ENCODE measurements at regions not wholly inside any gene's neighbourhood (a gene's known extent, or its start where the extent isn't known, plus 50 kb on each side); places are given as distances from the start of the nearest gene placed in this dataset.

DNA sequence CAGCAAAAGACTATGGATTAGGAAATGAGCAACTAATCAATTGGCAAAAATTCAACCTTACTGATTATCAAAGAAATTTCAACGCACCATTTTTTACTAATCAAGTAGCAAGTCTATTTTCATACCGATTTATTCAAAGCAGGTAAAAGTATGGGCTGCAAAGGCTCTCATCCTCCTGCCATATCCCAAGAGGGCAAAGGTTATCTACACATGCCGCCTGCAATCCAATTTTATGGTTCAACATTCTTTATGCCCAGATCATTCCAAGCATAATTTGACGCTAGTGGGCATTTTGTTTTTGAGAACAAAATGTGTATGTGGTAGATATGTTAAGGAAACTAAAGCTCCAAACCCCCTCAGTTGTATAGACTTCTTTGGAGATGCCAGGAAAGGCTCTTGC, 270.6 kb downstream of the MAF start:
- ChIA-PET POLR2A (no interaction called here), CTCF (no interaction called here)
- Histone ChIP-seq H3K36me3 (ENCODE audit: control insufficient read depth in 2 of 2, insufficient read depth in 1 of 2, low read length in 2 of 2) (no peaks in the 10 kb centered on the region), H3K4me3 (ENCODE audit: low read depth, low read length) (no peak overlapping the region), H3K4me1 (ENCODE audit: control insufficient read depth, insufficient read depth, low read length) (no peaks in the 10 kb centered on the region), H3K9me3 (ENCODE audit: control insufficient read depth, insufficient read depth, low read depth, low read length) (no peaks in the 10 kb centered on the region), H3K27ac (ENCODE audit: extremely low read depth, low read depth, low read length) (no peak overlapping the region)
- TF ChIP-seq ZNF639 (tag by site-specific recombination; IDR thresholded peaks at IDR 0.05) (no peak), ZNF2 (tag by site-specific recombination; IDR thresholded peaks at IDR 0.05) (no peak), ZNF791 (tag by site-specific recombination; IDR thresholded peaks at IDR 0.05) (no peak), ZNF214 (tag by site-specific recombination; IDR thresholded peaks at IDR 0.05; ENCODE audit: borderline replicate concordance) (no peak)
- TF ChIP-seq, protein P1, sequence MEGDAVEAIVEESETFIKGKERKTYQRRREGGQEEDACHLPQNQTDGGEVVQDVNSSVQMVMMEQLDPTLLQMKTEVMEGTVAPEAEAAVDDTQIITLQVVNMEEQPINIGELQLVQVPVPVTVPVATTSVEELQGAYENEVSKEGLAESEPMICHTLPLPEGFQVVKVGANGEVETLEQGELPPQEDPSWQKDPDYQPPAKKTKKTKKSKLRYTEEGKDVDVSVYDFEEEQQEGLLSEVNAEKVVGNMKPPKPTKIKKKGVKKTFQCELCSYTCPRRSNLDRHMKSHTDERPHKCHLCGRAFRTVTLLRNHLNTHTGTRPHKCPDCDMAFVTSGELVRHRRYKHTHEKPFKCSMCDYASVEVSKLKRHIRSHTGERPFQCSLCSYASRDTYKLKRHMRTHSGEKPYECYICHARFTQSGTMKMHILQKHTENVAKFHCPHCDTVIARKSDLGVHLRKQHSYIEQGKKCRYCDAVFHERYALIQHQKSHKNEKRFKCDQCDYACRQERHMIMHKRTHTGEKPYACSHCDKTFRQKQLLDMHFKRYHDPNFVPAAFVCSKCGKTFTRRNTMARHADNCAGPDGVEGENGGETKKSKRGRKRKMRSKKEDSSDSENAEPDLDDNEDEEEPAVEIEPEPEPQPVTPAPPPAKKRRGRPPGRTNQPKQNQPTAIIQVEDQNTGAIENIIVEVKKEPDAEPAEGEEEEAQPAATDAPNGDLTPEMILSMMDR (tag by site-specific recombination; IDR thresholded peaks at IDR 0.05), result no peak

GRCh38 chr16:79329166-79329521, 271.4 kb downstream of the MAF start:
- no peak for TF ChIP-seq SETDB1 (IDR thresholded peaks at IDR 0.05; ENCODE audit: insufficient read length, low read length)
- TF ChIP-seq ZNF571 (tag by site-specific recombination; IDR thresholded peaks at IDR 0.05), result no peak
- no peak for TF ChIP-seq ZNF391 (tag by site-specific recombination; IDR thresholded peaks at IDR 0.05; ENCODE audit: borderline replicate concordance, low read depth)
- TF ChIP-seq ZNF350 (tag by site-specific recombination; IDR thresholded peaks at IDR 0.05), result no peak
- Histone ChIP-seq H3K4me3 (ENCODE audit: low read depth, low read length) (no peak overlapping the region), H3K27ac (ENCODE audit: extremely low read depth, low read depth, low read length) (no peak overlapping the region), H3K36me3 (ENCODE audit: control insufficient read depth in 2 of 2, insufficient read depth in 1 of 2, low read length in 2 of 2) (no peaks in the 10 kb centered on the region), H3K9me3 (ENCODE audit: control insufficient read depth, insufficient read depth, low read depth, low read length) (no peaks in the 10 kb centered on the region), H3K4me1 (ENCODE audit: control insufficient read depth, insufficient read depth, low read length) (no peaks in the 10 kb centered on the region)
- ChIA-PET CTCF (interaction anchor here (0.7 kb wide), 1 partner anchor 599 kb away, joined by 5 read pairs; no protein-coding TSS in a partner anchor), POLR2A (interaction anchor here (0.7 kb wide), 1 partner anchor 65 kb away, joined by 3 read pairs; no protein-coding TSS in a partner anchor)

- no peak overlapping the region for H3K27ac ChIP-seq (ENCODE audit: extremely low read depth, low read depth, low read length)
- ChIA-PET POLR2A (interaction anchor here (0.7 kb wide), 1 partner anchor 66 kb away, joined by 3 read pairs; no protein-coding TSS in a partner anchor), CTCF (interaction anchor here (0.7 kb wide), 1 partner anchor 599 kb away, joined by 5 read pairs; no protein-coding TSS in a partner anchor)
- no peak overlapping the region for H3K4me3 ChIP-seq (ENCODE audit: low read depth, low read length)
- TF ChIP-seq RBAK (tag by site-specific recombination; IDR thresholded peaks at IDR 0.05), result no peak
- no peak for TF ChIP-seq ZNF157 (tag by site-specific recombination; IDR thresholded peaks at IDR 0.05)
- no peak for TF ChIP-seq ZFP69B (tag by site-specific recombination; IDR thresholded peaks at IDR 0.05)
- no peak for TF ChIP-seq ZNF777 (tag by site-specific recombination; IDR thresholded peaks at IDR 0.05; ENCODE audit: borderline replicate concordance)
- no peak for TF ChIP-seq BCL11A (tag by site-specific recombination; IDR thresholded peaks at IDR 0.05; ENCODE audit: low read depth)
- no peak for TF ChIP-seq ZNF624 (tag by site-specific recombination; IDR thresholded peaks at IDR 0.05)
- no peak for TF ChIP-seq ZNF426 (tag by site-specific recombination; IDR thresholded peaks at IDR 0.05)
- TF ChIP-seq ZBTB48 (tag by site-specific recombination; IDR thresholded peaks at IDR 0.05), result no peak
- TF ChIP-seq GLIS1 (tag by site-specific recombination; IDR thresholded peaks at IDR 0.05), result no peak
- no peak for TF ChIP-seq ZNF585B (tag by site-specific recombination; IDR thresholded peaks at IDR 0.05)
- no peak for TF ChIP-seq ZNF112 (tag by site-specific recombination; IDR thresholded peaks at IDR 0.05)
- TF ChIP-seq, protein P2, sequence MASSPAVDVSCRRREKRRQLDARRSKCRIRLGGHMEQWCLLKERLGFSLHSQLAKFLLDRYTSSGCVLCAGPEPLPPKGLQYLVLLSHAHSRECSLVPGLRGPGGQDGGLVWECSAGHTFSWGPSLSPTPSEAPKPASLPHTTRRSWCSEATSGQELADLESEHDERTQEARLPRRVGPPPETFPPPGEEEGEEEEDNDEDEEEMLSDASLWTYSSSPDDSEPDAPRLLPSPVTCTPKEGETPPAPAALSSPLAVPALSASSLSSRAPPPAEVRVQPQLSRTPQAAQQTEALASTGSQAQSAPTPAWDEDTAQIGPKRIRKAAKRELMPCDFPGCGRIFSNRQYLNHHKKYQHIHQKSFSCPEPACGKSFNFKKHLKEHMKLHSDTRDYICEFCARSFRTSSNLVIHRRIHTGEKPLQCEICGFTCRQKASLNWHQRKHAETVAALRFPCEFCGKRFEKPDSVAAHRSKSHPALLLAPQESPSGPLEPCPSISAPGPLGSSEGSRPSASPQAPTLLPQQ (tag by site-specific recombination; IDR thresholded peaks at IDR 0.05), result no peak
- TF ChIP-seq ZNF211 (tag by site-specific recombination; IDR thresholded peaks at IDR 0.05; ENCODE audit: low read depth), result no peak
- TF ChIP-seq ZNF184 (tag by site-specific recombination; IDR thresholded peaks at IDR 0.05), result no peak
- TF ChIP-seq, protein P3, sequence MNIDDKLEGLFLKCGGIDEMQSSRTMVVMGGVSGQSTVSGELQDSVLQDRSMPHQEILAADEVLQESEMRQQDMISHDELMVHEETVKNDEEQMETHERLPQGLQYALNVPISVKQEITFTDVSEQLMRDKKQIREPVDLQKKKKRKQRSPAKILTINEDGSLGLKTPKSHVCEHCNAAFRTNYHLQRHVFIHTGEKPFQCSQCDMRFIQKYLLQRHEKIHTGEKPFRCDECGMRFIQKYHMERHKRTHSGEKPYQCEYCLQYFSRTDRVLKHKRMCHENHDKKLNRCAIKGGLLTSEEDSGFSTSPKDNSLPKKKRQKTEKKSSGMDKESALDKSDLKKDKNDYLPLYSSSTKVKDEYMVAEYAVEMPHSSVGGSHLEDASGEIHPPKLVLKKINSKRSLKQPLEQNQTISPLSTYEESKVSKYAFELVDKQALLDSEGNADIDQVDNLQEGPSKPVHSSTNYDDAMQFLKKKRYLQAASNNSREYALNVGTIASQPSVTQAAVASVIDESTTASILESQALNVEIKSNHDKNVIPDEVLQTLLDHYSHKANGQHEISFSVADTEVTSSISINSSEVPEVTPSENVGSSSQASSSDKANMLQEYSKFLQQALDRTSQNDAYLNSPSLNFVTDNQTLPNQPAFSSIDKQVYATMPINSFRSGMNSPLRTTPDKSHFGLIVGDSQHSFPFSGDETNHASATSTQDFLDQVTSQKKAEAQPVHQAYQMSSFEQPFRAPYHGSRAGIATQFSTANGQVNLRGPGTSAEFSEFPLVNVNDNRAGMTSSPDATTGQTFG (tag by site-specific recombination; IDR thresholded peaks at IDR 0.05; ENCODE audit: borderline replicate concordance), result no peak
- no peak for TF ChIP-seq MYNN (tag by site-specific recombination; IDR thresholded peaks at IDR 0.05; ENCODE audit: borderline replicate concordance)
- H3K4me1 ChIP-seq (ENCODE audit: control insufficient read depth, insufficient read depth, low read length), result no peaks in the 10 kb centered on the region
- H3K9me3 ChIP-seq (ENCODE audit: control insufficient read depth, insufficient read depth, low read depth, low read length), result no peaks in the 10 kb centered on the region
- no peaks in the 10 kb centered on the region for H3K36me3 ChIP-seq (ENCODE audit: control insufficient read depth in 2 of 2, insufficient read depth in 1 of 2, low read length in 2 of 2)
Measured at GRCh38 chr16:79328402-79329165, 272.0 kb downstream of the MAF start.

Measured in HEK293 (cell line).